Esophagus muscularis mucosa (tissue), 4 donors: ENCODE measurements at regions not wholly inside any gene's neighbourhood (a gene's known extent, or its start where the extent isn't known, plus 50 kb on each side); places are given as distances from the start of the nearest gene placed in this dataset.
A peak's percentile ranks its signal among the peaks of the same experiment; 100 is the strongest.
"Not testable (repeated sequence)": the region's sequence is repeated elsewhere in the genome, so short reads cannot be mapped to it uniquely, and the experiment has no call there.

Source experiments
- DNase-seq: peaks from one replicate; pipeline ENCODE4 v3.0.0-alpha.2; 2017; ENCODE audit errors: extremely low spot score
- H3K27ac ChIP-seq, 4 donors: fragments of 200-600 bp; sonication (generic); replicated peaks in 1 of 4; 1 replicate in 3 of 4; 2 replicates in 1 of 4; pipeline ENCODE4 v1.5.1; 2016 to 2019; ENCODE audit warnings: mild to moderate bottlenecking in 1 of 4
- H3K27me3 ChIP-seq, 4 donors: fragments of 200-600 bp; sonication (generic); one replicate each; pipeline versions ENCODE4 v1.5.1 to v1.6.0; 2016 to 2019
- H3K36me3 ChIP-seq, 4 donors: fragments of 200-600 bp; sonication (generic); one replicate each; pipeline ENCODE4 v1.5.1; 2016 to 2019
- H3K4me1 ChIP-seq, 4 donors: fragments of 200-600 bp; sonication (generic); one replicate each; pipeline ENCODE4 v1.5.1; 2016 to 2019
- H3K4me3 ChIP-seq, 4 donors: fragments of 200-600 bp; sonication (generic); 1 replicate in 2 of 4; 2 replicates in 2 of 4; pipeline ENCODE4 v1.5.1; 2016 to 2019; ENCODE audit warnings: mild to moderate bottlenecking in 4 of 4, moderate library complexity in 1 of 4
- H3K9me3 ChIP-seq, 4 donors: fragments of 200-600 bp; sonication (generic); 1 replicate in 3 of 4; 2 replicates in 1 of 4; pipeline ENCODE4 v1.5.1; 2016 to 2019
- CTCF ChIP-seq, 3 experiments: fragments of 200-600 bp in 2 of 3; fragments of 450-650 bp in 1 of 3; sonication (generic) in 2 of 3; IDR thresholded peaks; one replicate each; pipeline ENCODE4 v1.5.1; 2017 to 2019; ENCODE audit warnings: antibody characterized with exemption in 3 of 3, mild to moderate bottlenecking in 2 of 3, moderate library complexity in 1 of 3
- EP300 ChIP-seq: sonication (generic); formaldehyde crosslinking; IDR thresholded peaks from one replicate; pipeline ENCODE4 v1.6.1; 2017; ENCODE audit warnings: antibody characterized with exemption
- POLR2A ChIP-seq: fragments of 450-650 bp; IDR thresholded peaks from one replicate; pipeline ENCODE4 v1.6.1; 2017; ENCODE audit warnings: antibody characterized with exemption, moderate library complexity, mild to moderate bottlenecking, low read depth
- POLR2AphosphoS5 ChIP-seq, 2 donors: sonication (generic); formaldehyde crosslinking; IDR thresholded peaks; one replicate each; pipeline ENCODE4 v1.6.1; 2017; ENCODE audit warnings: antibody characterized with exemption in 2 of 2
- WGBS: methylation state at CpG from one replicate; pipeline ENCODE4 v1.1.5; 2018; 5-methylcytosine and 5-hydroxymethylcytosine counted together
- intact Hi-C: fragments of 100-400 bp; cut with DNase I; formaldehyde crosslinking; loops from one replicate; pipeline ENCODE4 v1.15.1; 2023

GRCh38 chr6:144364208-144364720, 79.1 kb downstream of the UTRN start:
- Histone ChIP-seq H3K36me3 (no peaks in the 10 kb centered on the region), H3K4me1 (peaks cover 28 to 34% (median 31%) of the 10 kb centered on the region in 4 donors), H3K27me3 (no peaks in the 10 kb centered on the region), H3K4me3 (no peak overlapping the region), H3K27ac (peak overlapping the region; percentile 13 to 38 (median 22)), H3K9me3 (no peaks in the 10 kb centered on the region)
- intact Hi-C loops = no loop called here
- 82% methylated on average over 7 of the region's 7 CpGs for WGBS
- TF ChIP-seq EP300 = no peak
- no peak for TF ChIP-seq POLR2A
- no peak for TF ChIP-seq POLR2AphosphoS5 (IDR thresholded peaks at IDR 0.05)
- TF ChIP-seq CTCF (IDR thresholded peaks at IDR 0.05) = no peak
- no peak for DNase-seq

GRCh38 chr6:144364782-144365181, 79.6 kb downstream of the UTRN start:
- DNase-seq = no peak
- WGBS = 75% methylated on average over 3 of the region's 3 CpGs
- peak overlapping the region; percentile 13 to 38 (median 22) for H3K27ac ChIP-seq
- H3K4me3 ChIP-seq = no peak overlapping the region
- intact Hi-C loops = no loop called here
- peaks cover 28 to 34% (median 31%) of the 10 kb centered on the region in 4 donors for H3K4me1 ChIP-seq
- no peaks in the 10 kb centered on the region for H3K9me3 ChIP-seq
- no peaks in the 10 kb centered on the region for H3K36me3 ChIP-seq
- TF ChIP-seq CTCF (IDR thresholded peaks at IDR 0.05) (no peak), EP300 (no peak), POLR2AphosphoS5 (IDR thresholded peaks at IDR 0.05) (no peak), POLR2A (no peak)
- no peaks in the 10 kb centered on the region for H3K27me3 ChIP-seq

- no peak overlapping the region for H3K4me3 ChIP-seq
- H3K27ac ChIP-seq = peak overlapping the region in 2 of 4 donors; percentile 13 to 38
- TF ChIP-seq CTCF (IDR thresholded peaks at IDR 0.05) = no peak
- no peak for TF ChIP-seq EP300
- 84% methylated on average over 1 of the region's 1 CpG for WGBS
- H3K27me3 ChIP-seq = no peaks in the 10 kb centered on the region
- no peak for DNase-seq
- H3K9me3 ChIP-seq = no peaks in the 10 kb centered on the region
- H3K4me1 ChIP-seq = peaks cover 25 to 31% (median 29%) of the 10 kb centered on the region in 4 donors
- no peaks in the 10 kb centered on the region for H3K36me3 ChIP-seq
- intact Hi-C loops = no loop called here
These were observed 80.1 kb downstream of the UTRN start for GRCh38 chr6:144365271-144365670.

GRCh38 chr6:144369696-144370095, 84.6 kb downstream of the UTRN start:
- H3K4me3 ChIP-seq, intact Hi-C loops, DNase-seq, H3K9me3 ChIP-seq, H3K36me3 ChIP-seq, H3K27me3 ChIP-seq, H3K27ac ChIP-seq, H3K4me1 ChIP-seq: not testable (repeated sequence)
- 69% methylated on average over 1 of the region's 1 CpG for WGBS

- Histone ChIP-seq H3K9me3 (no peaks in the 10 kb centered on the region), H3K27me3 (no peaks in the 10 kb centered on the region), H3K36me3 (no peaks in the 10 kb centered on the region), H3K27ac (no peak overlapping the region), H3K4me3 (no peak overlapping the region), H3K4me1 (peaks cover 3 to 16% (median 8%) of the 10 kb centered on the region in 4 donors)
- TF ChIP-seq POLR2AphosphoS5 (IDR thresholded peaks at IDR 0.05) = no peak
- no peak for TF ChIP-seq CTCF (IDR thresholded peaks at IDR 0.05)
- DNase-seq = no peak
- 100% methylated on average over 2 of the region's 2 CpGs for WGBS
- intact Hi-C loops = no loop called here
These were observed 87.0 kb downstream of the UTRN start for GRCh38 chr6:144372116-144372515.
